ENCODE measurements at regions not wholly inside any gene's neighbourhood (a gene's known extent, or its start where the extent isn't known, plus 50 kb on each side); places are given as distances from the start of the nearest gene placed in this dataset.

- H3K27ac ChIP-seq, result no peak overlapping the region
- no peaks in the 10 kb centered on the region for H3K36me3 ChIP-seq
- no peaks in the 10 kb centered on the region for H3K9me3 ChIP-seq
- no peak overlapping the region for H3K4me3 ChIP-seq
- TF ChIP-seq, protein P1, sequence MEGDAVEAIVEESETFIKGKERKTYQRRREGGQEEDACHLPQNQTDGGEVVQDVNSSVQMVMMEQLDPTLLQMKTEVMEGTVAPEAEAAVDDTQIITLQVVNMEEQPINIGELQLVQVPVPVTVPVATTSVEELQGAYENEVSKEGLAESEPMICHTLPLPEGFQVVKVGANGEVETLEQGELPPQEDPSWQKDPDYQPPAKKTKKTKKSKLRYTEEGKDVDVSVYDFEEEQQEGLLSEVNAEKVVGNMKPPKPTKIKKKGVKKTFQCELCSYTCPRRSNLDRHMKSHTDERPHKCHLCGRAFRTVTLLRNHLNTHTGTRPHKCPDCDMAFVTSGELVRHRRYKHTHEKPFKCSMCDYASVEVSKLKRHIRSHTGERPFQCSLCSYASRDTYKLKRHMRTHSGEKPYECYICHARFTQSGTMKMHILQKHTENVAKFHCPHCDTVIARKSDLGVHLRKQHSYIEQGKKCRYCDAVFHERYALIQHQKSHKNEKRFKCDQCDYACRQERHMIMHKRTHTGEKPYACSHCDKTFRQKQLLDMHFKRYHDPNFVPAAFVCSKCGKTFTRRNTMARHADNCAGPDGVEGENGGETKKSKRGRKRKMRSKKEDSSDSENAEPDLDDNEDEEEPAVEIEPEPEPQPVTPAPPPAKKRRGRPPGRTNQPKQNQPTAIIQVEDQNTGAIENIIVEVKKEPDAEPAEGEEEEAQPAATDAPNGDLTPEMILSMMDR (IDR thresholded peaks at IDR 0.05), result no peak
- TF ChIP-seq POLR2A (IDR thresholded peaks at IDR 0.05) (no peak), POLR2AphosphoS5 (IDR thresholded peaks at IDR 0.05) (no peak), EP300 (IDR thresholded peaks at IDR 0.05) (no peak)
- H3K27me3 ChIP-seq, result no peaks in the 10 kb centered on the region
- no peak for DNase-seq
- intact Hi-C loops (cut with DNase I; ENCODE audit: low total_unique reads), result no loop called here
- no peaks in the 10 kb centered on the region for H3K4me1 ChIP-seq
- WGBS, 5 donors, result 58 to 76% (median 66%) methylated on average over 5 of the region's 5 CpGs
Observed at GRCh38 chr5:36481454-36482120, 124.8 kb upstream of the SLC1A3 start.

- intact Hi-C loops (cut with DNase I; ENCODE audit: low total_unique reads), result no loop called here
- no peaks in the 10 kb centered on the region for H3K9me3 ChIP-seq
- DNase-seq, result no peak
- H3K27me3 ChIP-seq, result no peaks in the 10 kb centered on the region
- no peak overlapping the region for H3K27ac ChIP-seq
- H3K4me1 ChIP-seq, result no peaks in the 10 kb centered on the region
- H3K36me3 ChIP-seq, result no peaks in the 10 kb centered on the region
- no peak overlapping the region for H3K4me3 ChIP-seq
- no peak for TF ChIP-seq EP300 (IDR thresholded peaks at IDR 0.05)
- no peak for TF ChIP-seq POLR2AphosphoS5 (IDR thresholded peaks at IDR 0.05)
- TF ChIP-seq, protein P1 (IDR thresholded peaks at IDR 0.05), result no peak
- TF ChIP-seq POLR2A (IDR thresholded peaks at IDR 0.05), result no peak
Observed at GRCh38 chr5:36482812-36483211, 123.6 kb upstream of the SLC1A3 start.

GRCh38 chr5:36489505-36489904, 116.9 kb upstream of the SLC1A3 start:
- no peaks in the 10 kb centered on the region for H3K4me1 ChIP-seq
- no peaks in the 10 kb centered on the region for H3K36me3 ChIP-seq
- 92 to 96% (median 94%) methylated on average over 5 of the region's 5 CpGs for WGBS, 5 donors
- H3K4me3 ChIP-seq, result no peak overlapping the region
- H3K9me3 ChIP-seq, result no peaks in the 10 kb centered on the region
- H3K27ac ChIP-seq, result no peak overlapping the region
- no peaks in the 10 kb centered on the region for H3K27me3 ChIP-seq
- TF ChIP-seq POLR2A (IDR thresholded peaks at IDR 0.05) (no peak), EP300 (IDR thresholded peaks at IDR 0.05) (no peak), POLR2AphosphoS5 (IDR thresholded peaks at IDR 0.05) (no peak)
- TF ChIP-seq, protein P1 (IDR thresholded peaks at IDR 0.05), result no peak
- intact Hi-C loops (cut with DNase I; ENCODE audit: low total_unique reads), result no loop called here
- no peak for DNase-seq

DNA sequence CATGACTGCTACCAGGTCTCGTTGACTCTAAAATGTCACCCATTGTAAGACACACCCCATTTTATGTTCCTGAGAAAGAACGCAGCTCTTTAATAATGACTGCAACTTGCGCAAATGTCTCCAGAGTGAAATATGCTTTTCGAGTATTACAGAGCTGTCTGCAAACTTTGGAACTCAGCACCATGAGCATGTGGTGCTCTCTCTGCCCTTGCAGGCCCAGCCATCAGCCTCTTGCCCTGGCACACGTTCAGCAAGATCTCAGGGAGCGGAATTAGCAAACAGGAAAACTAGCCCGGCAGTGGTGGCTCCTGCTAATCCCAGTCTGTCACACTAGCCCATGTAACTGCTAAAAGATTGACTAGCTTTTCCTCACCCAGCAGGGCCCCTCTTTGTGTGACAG, 114.5 kb upstream of the SLC1A3 start:
- WGBS, 5 donors, result 41 to 48% (median 43%) methylated on average over 7 of the region's 7 CpGs
- intact Hi-C loops (cut with DNase I; ENCODE audit: low total_unique reads), result no loop called here
- H3K4me3 ChIP-seq, result no peak overlapping the region
- H3K27ac ChIP-seq, result no peak overlapping the region
- H3K27me3 ChIP-seq, result no peaks in the 10 kb centered on the region
- TF ChIP-seq POLR2AphosphoS5 (IDR thresholded peaks at IDR 0.05) (no peak), POLR2A (IDR thresholded peaks at IDR 0.05) (no peak), EP300 (IDR thresholded peaks at IDR 0.05) (no peak)
- TF ChIP-seq, protein P1 (IDR thresholded peaks at IDR 0.05), result no peak
- H3K4me1 ChIP-seq, result peaks cover 0 to 9% (median 0%) of the 10 kb centered on the region in 4 donors
- no peak for DNase-seq
- H3K9me3 ChIP-seq, result no peaks in the 10 kb centered on the region
- H3K36me3 ChIP-seq, result no peaks in the 10 kb centered on the region

Data from stomach (tissue), 8 donors.